CD14-positive monocyte (primary cell): ENCODE measurements at regions not wholly inside any gene's neighbourhood (a gene's known extent, or its start where the extent isn't known, plus 50 kb on each side); places are given as distances from the start of the nearest gene placed in this dataset.

ENCODE experiments used
- DNase-seq, 3 donors: peaks; one replicate each; pipeline ENCODE4 v3.0.0-alpha.2; 2011 to 2022
- H2AFZ ChIP-seq: 2 replicates; pipeline ENCODE4 v1.6.0; 2012; ENCODE audit warnings: mild to moderate bottlenecking, low read depth, low read length, inconsistent platforms; ENCODE audit not compliant: insufficient read depth, poor library complexity, severe bottlenecking
- H3K27ac ChIP-seq, 2 donors: 1 replicate in 1 of 2; 2 replicates in 1 of 2; pipeline ENCODE4 v1.5.1; 2012 to 2013; ENCODE audit warnings: low read length in 2 of 2, control low read depth in 1 of 2, inconsistent platforms in 1 of 2, low read depth in 1 of 2, mild to moderate bottlenecking in 1 of 2
- H3K27me3 ChIP-seq, 2 donors: one replicate each; pipeline versions ENCODE4 v1.6.0 to v1.6.1; 2011 to 2013; ENCODE audit warnings: low read length in 2 of 2; ENCODE audit not compliant: control insufficient read depth in 2 of 2, insufficient read depth in 2 of 2
- H3K36me3 ChIP-seq, 2 donors: replicated peaks in 1 of 2; 1 replicate in 1 of 2; 2 replicates in 1 of 2; pipeline versions ENCODE4 v1.5.1 to v1.6.1; 2012 to 2013; ENCODE audit warnings: low read length in 2 of 2, control low read depth in 1 of 2, inconsistent platforms in 1 of 2, mild to moderate bottlenecking in 1 of 2; ENCODE audit not compliant: insufficient read depth in 2 of 2, control insufficient read depth in 1 of 2
- H3K4me1 ChIP-seq, 2 donors: 1 replicate in 1 of 2; 2 replicates in 1 of 2; pipeline versions ENCODE4 v1.5.1 to v1.6.1; 2012 to 2013; ENCODE audit warnings: low read length in 2 of 2, control low read depth in 1 of 2, inconsistent platforms in 1 of 2, mild to moderate bottlenecking in 1 of 2, moderate library complexity in 1 of 2; ENCODE audit not compliant: insufficient read depth in 2 of 2, control insufficient read depth in 1 of 2
- H3K4me2 ChIP-seq: replicated peaks from 2 replicates; pipeline ENCODE3; 2012; ENCODE audit warnings: low read length, moderate library complexity, mild to moderate bottlenecking; ENCODE audit not compliant: poor library complexity, severe bottlenecking; ENCODE audit errors: extremely low read depth
- H3K4me3 ChIP-seq, 3 experiments: fragments of 200-600 bp in 1 of 3; sonication (generic) in 1 of 3; replicated peaks in 1 of 3; 1 replicate in 2 of 3; 2 replicates in 1 of 3; pipeline ENCODE4 v1.5.1; 2011 to 2013; ENCODE audit warnings: low read length in 3 of 3, mild to moderate bottlenecking in 3 of 3, control low read depth in 2 of 3, low read depth in 2 of 3, inconsistent platforms in 1 of 3, moderate library complexity in 1 of 3
- H3K79me2 ChIP-seq: 2 replicates; pipeline ENCODE4 v1.6.0; 2012; ENCODE audit warnings: mild to moderate bottlenecking, control low read depth, inconsistent platforms, low read length, moderate library complexity; ENCODE audit not compliant: insufficient read depth
- H3K9ac ChIP-seq: 2 replicates; pipeline ENCODE4 v1.6.0; 2017; ENCODE audit warnings: low read length, mild to moderate bottlenecking; ENCODE audit not compliant: insufficient read depth, poor library complexity, severe bottlenecking
- H3K9me3 ChIP-seq, 2 donors: replicated peaks in 1 of 2; 1 replicate in 1 of 2; 2 replicates in 1 of 2; pipeline versions ENCODE4 v1.5.1 to v1.6.1; 2012 to 2013; ENCODE audit warnings: low read length in 2 of 2, control low read depth in 1 of 2; ENCODE audit not compliant: control insufficient read depth in 1 of 2, insufficient read depth in 1 of 2
- H4K20me1 ChIP-seq: 2 replicates; pipeline ENCODE4 v1.6.0; 2012; ENCODE audit warnings: mild to moderate bottlenecking, low read length, control low read depth, moderate library complexity; ENCODE audit not compliant: insufficient read depth
- H3K27ac Mint-ChIP-seq, 7 donors: one replicate each; pipeline ENCODE4 v1.8.0; 2020; ENCODE audit warnings: mild to moderate bottlenecking in 7 of 7, mixed read lengths in 7 of 7, moderate library complexity in 6 of 7, inconsistent platforms in 2 of 7
- H3K27me3 Mint-ChIP-seq, 3 donors: one replicate each; pipeline ENCODE4 v1.8.0; 2021 to 2022; ENCODE audit warnings: low read depth in 3 of 3, mild to moderate bottlenecking in 3 of 3, mixed read lengths in 3 of 3, moderate library complexity in 3 of 3, inconsistent platforms in 1 of 3
- H3K36me3 Mint-ChIP-seq, 2 donors: one replicate each; pipeline ENCODE4 v1.8.0; 2020; ENCODE audit warnings: mixed read lengths in 2 of 2, inconsistent platforms in 1 of 2, mild to moderate bottlenecking in 1 of 2
- H3K4me1 Mint-ChIP-seq: one replicate; pipeline ENCODE4 v1.8.0; 2020; ENCODE audit warnings: mild to moderate bottlenecking, mixed read lengths
- H3K4me3 Mint-ChIP-seq, 2 donors: one replicate each; pipeline ENCODE4 v1.8.0; 2020; ENCODE audit warnings: mild to moderate bottlenecking in 2 of 2, mixed read lengths in 2 of 2, moderate library complexity in 1 of 2
- H3K9me3 Mint-ChIP-seq, 7 donors: one replicate each; pipeline ENCODE4 v1.8.0; 2020 to 2022; ENCODE audit warnings: mixed read lengths in 7 of 7, mild to moderate bottlenecking in 6 of 7, moderate library complexity in 6 of 7, inconsistent platforms in 2 of 7
- CTCF ChIP-seq: fragments of 200-600 bp; IDR thresholded peaks from one replicate; pipeline ENCODE4 v1.8.0; 2022; ENCODE audit warnings: antibody characterized with exemption, mild to moderate bottlenecking
- WGBS: methylation state at CpG from one replicate; pipeline ENCODE4 v1.1.5; 2013; ENCODE audit warnings: missing lambda C conversion rate; ENCODE audit not compliant: insufficient coverage; 5-methylcytosine and 5-hydroxymethylcytosine counted together
- intact Hi-C, 2 donors: fragments of 100-400 bp; cut with micrococcal nuclease; formaldehyde crosslinking; loops; one replicate each; pipeline versions ENCODE4 v1.15.0 to v1.15.1; 2023

- Histone ChIP-seq H4K20me1 (no peaks in the 10 kb centered on the region), H3K9me3 (no peaks in the 10 kb centered on the region), H3K27me3 (no peaks in the 10 kb centered on the region), H3K4me3 (no peak overlapping the region), H3K4me1 (no peaks in the 10 kb centered on the region), H3K9ac (no peak overlapping the region), H3K36me3 (no peaks in the 10 kb centered on the region), H3K27ac (no peak overlapping the region), H3K79me2 (no peaks in the 10 kb centered on the region), H2AFZ (no peak overlapping the region), H3K4me2 (no peak overlapping the region)
- H3K36me3 Mint-ChIP-seq: no peaks in the 10 kb centered on the region
- no peak overlapping the region for H3K4me3 Mint-ChIP-seq
- no peaks in the 10 kb centered on the region for H3K4me1 Mint-ChIP-seq
- H3K27ac Mint-ChIP-seq: no peak overlapping the region
- intact Hi-C loops: no loop called here
- no CpG with 5 or more reads among the region's 3 CpGs for WGBS
- TF ChIP-seq CTCF: no peak
- H3K9me3 Mint-ChIP-seq: no peaks in the 10 kb centered on the region
- H3K27me3 Mint-ChIP-seq: no peaks in the 10 kb centered on the region
- DNase-seq: no peak
These were observed 266.7 kb downstream of the GBA3 start for GRCh38 chr4:22959483-22959882.

- H2AFZ ChIP-seq: no peak overlapping the region
- H3K9ac ChIP-seq: no peak overlapping the region
- TF ChIP-seq CTCF: no peak
- no peak for DNase-seq
- Mint-ChIP-seq H3K4me1 (no peaks in the 10 kb centered on the region), H3K27me3 (no peaks in the 10 kb centered on the region), H3K27ac (no peak overlapping the region), H3K36me3 (no peaks in the 10 kb centered on the region), H3K9me3 (peaks cover 0 to 2% (median 0%) of the 10 kb centered on the region in 7 donors), H3K4me3 (no peak overlapping the region)
- no peaks in the 10 kb centered on the region for H3K4me1 ChIP-seq
- WGBS: no CpG with 5 or more reads among the region's 1 CpG
- H3K27me3 ChIP-seq: no peaks in the 10 kb centered on the region
- no peak overlapping the region for H3K4me3 ChIP-seq
- H3K9me3 ChIP-seq: no peaks in the 10 kb centered on the region
- no peak overlapping the region for H3K4me2 ChIP-seq
- intact Hi-C loops: no loop called here
- H3K36me3 ChIP-seq: no peaks in the 10 kb centered on the region
- H3K27ac ChIP-seq: no peak overlapping the region
- H3K79me2 ChIP-seq: no peaks in the 10 kb centered on the region
- H4K20me1 ChIP-seq: no peaks in the 10 kb centered on the region
These were observed 265.1 kb downstream of the GBA3 start for GRCh38 chr4:22957774-22958309.
